GM21529 (cell line): ENCODE measurements at regions not wholly inside any gene's neighbourhood (a gene's known extent, or its start where the extent isn't known, plus 50 kb on each side); places are given as distances from the start of the nearest gene placed in this dataset.
A peak's percentile ranks its signal among the peaks of the same experiment; 100 is the strongest.

Experiments
- ATAC-seq: cut with Tn5 transposase; IDR thresholded peaks from one replicate; pipeline ENCODE4 v1.9.1; 2021; ENCODE audit not compliant: unreplicated experiment

DNA sequence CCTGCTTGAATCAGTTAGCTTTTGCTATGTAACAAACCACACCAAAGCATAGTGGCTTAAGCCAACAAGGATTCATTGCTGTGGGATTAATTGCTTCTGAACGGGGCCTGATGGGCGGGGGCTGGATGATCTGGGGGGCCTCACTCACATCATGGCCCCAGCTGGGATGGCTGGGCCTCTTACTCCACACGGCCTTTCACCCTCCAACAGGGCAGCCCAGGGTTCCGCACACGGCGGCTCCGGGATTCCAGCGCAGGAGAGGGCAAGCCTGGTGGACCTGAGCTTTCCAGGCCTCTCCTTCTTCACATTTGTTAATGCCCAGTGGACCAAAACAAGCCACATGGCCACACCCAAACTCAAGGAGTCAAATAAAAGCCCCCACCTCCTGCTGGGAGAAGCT, 86.3 kb upstream of the PHLPP1 start:
- ATAC-seq: no peak

DNA sequence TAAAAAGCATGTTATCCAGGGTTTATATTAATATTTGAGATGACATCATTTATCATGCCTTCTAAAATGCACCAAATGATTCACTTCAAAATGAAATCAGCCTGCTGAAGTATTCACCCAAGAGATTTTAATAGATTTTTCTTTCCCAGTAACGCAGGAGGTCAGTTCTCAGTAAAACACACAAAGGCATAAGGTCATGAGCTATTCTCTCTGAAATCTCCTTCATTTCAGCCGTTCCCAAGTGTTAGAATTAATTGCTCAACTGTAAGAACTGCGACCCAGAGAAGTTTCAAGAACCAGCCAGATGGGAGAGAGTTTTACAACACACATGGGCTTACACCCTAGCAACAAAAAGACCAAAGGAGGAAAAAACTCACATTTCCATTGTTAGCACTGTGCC, 84.2 kb upstream of the PHLPP1 start:
- ATAC-seq: no peak

DNA sequence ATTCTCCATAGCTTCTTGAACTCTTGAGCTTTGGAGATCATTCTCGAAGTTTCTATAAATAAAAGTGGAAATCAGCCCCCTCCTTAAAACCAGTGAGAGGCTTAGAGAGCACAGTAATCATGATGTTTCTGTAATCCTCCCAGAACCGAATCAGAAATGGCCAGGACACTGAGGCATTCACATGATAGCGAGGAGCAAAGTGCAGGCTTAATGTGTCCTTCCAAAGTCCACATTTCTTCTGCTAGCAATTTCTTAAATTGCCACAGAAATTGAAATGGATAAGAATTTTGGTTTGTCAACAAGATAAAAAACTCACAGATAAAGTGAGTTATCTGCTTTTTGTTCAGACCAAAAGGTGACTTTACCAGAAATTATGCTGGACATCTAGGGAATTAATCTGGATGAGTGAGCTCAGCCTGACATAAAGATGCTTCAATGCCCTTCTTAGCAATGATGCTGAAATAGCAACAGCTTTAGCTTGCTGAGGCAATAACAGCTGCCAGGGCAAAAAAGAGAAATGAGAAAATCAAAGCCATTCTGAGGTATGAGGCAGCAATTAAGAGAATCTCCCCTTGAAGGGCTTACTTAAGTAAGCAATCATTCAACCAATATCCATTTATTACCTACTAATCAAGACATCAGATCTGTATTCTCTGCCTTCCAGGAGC, 82.4 kb upstream of the PHLPP1 start:
- no peak for ATAC-seq

DNA sequence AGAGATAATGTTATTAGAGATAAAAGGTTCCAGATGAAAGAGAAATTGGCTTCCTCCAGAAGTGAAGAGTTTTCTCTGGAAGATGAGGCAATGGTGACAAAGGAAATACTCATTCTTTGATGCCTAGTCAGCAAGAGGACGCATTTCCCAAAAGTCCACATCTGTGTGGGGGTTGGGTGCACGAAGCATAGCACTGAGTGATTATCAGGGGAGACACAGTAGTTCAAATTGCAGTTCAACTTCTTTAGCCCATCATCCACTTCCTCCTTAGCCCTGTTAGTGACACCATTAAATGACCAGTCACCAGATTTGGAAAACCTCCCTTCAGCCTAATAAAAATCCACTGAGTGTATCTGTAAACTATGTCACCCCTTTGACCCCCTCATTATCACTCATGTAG, 80.9 kb upstream of the PHLPP1 start:
- ATAC-seq: no peak

DNA sequence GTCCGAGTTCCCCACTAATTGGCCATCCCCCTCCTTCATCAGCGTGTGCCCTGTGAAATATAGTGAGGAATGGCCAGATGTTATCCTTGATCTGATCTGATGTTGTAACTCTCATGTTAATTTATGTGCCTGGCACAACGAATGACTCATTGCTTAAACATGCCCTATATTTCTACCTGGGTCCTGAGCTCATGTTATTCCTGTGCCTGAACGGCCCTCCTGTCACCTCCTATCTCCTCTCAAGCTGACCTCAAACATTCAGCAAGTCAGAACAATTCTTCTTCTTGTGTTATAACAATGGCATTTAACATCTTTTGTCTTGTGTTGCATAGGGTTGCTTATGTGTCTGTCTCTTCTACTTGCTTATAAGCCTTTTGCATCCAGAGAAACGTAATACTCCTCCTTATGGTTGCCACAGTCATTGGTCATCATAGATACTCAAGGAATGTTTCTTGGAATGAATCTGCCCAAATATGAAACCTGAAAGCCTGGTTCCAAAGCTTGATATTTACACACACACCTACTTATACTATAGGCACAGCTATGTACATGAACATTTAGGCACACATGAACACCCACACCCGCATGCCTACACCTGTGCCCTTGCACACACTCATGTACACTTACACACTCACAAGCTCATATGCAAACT, 80.2 kb upstream of the PHLPP1 start:
- no peak for ATAC-seq

DNA sequence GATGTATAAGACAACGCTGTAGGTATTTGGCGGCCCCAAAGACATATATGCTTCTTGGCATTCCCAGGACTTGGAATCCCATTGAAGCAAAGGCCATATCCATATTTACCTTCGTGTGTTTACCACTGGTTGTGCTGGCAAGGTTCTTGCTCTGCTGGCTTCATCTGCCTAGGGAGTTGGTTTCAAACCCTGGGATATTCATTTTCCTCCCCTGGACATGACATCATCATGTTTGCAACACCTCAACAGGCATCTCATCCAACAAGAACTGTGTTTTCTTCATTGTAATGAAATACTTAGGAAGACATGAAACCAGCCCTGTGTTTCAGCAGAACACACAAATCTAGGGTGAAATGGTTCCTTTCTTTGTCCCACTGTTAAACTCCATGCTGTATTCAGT, 77.9 kb upstream of the PHLPP1 start:
- ATAC-seq: no peak

- peak; percentile 73 for ATAC-seq
Observed at GRCh38 chr18:62637807-62638687, 77.3 kb upstream of the PHLPP1 start.

GRCh38 chr18:62643181-62643580, 72.2 kb upstream of the PHLPP1 start:
- no peak for ATAC-seq

GRCh38 chr18:62644773-62645172, 70.6 kb upstream of the PHLPP1 start:
- ATAC-seq: no peak

GRCh38 chr18:62647179-62647578, 68.2 kb upstream of the PHLPP1 start:
- no peak for ATAC-seq

DNA sequence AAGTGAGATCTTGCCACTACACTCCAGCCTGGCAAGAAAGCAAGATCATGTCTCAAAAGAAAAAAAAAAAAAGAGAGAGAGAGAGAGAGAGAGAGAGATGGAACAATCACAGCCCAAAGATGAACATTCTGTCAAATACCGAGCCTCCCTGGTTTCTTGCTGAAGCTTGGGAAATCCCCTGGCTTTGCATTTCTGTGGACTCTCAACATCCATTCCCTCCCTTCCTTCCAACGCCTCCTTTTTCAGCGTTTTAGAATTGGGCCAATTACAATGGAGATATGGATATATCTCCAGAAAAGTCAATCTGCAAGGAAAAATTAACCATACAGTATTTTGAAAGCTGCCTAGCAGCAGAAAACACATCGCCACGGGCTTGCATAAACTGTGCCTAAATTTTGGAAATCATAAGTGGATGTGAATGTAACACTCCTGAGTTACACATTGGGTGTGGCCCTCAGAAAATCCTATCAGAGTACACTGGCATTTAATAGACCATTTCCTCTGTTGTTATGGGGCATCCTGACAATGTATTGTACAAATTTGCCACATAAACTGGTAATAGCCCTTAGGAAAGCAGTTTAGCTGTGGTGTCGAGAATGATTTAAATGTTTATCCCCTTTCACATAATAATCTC, 67.2 kb upstream of the PHLPP1 start:
- ATAC-seq: no peak

GRCh38 chr18:62651276-62652056, 63.9 kb upstream of the PHLPP1 start:
- peak; percentile 42 for ATAC-seq

- ATAC-seq: peak; percentile 78
Observed at GRCh38 chr18:62652057-62652629, 63.2 kb upstream of the PHLPP1 start.

DNA sequence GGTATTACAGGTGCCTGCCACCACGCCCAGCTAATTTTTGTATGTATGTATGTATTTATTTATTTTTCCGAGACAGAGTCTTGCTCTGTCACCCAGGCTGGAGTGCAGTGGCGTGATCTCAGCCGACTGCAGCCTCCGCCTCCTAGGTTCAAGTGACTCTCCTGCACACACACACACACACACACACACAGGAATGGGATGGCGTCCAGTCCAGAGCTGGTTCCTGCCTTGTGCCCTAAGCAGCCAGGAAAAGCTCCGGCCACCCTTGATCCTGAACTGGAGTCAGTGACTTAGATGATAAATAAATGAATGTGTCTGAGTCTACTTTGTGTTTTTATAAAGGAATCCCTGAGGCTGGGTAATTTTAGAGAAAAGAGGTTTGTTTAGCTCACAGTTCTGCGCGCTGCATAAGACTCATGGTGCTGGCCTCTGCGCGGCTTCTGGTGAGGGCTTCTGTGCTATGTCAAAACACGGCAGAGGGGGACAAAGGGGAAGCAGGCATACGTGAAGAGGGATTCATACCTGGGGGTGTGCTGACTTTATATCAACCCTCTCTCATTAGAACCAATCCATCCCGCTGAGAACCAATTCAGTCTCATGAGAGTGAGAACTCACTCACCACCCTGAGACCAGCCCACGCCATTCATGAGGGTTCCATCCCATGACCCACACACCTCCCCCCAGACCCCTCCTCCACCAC, 59.7 kb upstream of the PHLPP1 start:
- ATAC-seq: no peak

DNA sequence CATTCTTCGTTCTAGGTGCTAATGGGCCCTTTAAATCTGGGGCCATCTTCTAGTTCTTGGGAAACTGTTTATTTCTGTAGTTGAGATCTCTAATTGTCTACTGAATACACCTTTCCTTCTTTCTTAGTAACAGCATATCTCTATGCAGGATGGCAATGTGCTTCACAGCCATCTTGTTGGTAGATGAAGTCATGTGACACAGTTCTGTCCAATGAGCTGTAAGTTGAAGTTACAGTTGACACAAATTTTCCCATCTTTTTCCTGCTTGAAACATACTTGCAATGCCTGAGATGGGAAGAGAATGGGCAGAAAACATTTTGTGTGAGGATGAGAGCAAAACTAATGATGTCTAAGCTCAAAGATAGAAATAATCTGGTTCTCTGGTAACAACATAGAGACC, 57.3 kb upstream of the PHLPP1 start:
- ATAC-seq: no peak

DNA sequence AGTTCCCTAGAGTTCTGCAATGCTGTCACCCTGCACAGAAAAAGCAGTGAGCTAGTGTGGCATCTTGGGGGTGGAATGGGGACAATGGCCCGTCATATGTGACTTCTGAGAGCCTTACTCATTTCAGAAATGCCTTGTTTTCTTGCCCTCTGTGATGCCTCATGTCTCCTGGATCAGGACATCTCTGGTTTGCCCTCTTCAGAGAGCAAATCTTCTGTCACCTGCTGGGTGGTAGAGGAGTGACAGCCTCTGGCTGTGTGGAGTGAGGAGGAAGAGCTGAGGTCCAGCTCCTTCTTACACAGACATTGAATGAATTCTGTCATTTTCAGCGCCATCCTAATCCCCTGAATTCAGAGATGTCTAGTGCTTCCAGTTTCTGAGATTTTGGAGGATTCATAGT, 55.6 kb upstream of the PHLPP1 start:
- ATAC-seq: no peak

DNA sequence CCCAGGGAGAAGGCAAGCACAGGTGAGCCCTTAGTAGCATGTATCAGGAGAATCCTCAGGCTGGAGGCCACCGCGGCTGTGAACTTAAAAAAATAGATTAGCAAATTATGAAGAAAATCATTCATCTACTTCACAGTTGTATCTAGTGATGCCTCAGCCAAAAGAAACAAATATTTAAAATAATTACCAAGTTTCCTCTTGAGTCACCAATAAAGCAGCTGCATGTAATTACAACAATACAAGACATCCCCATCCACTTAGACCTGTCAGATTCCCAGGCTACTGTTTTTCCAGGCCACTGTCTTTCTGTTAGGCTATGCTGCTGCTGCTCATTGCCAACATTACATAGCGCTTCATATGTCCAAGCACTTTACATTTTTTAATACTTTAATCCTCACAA, 54.6 kb upstream of the PHLPP1 start:
- ATAC-seq: no peak

- ATAC-seq: peak; percentile 93
Observed at GRCh38 chr18:62663731-62664336, 51.5 kb upstream of the PHLPP1 start.

DNA sequence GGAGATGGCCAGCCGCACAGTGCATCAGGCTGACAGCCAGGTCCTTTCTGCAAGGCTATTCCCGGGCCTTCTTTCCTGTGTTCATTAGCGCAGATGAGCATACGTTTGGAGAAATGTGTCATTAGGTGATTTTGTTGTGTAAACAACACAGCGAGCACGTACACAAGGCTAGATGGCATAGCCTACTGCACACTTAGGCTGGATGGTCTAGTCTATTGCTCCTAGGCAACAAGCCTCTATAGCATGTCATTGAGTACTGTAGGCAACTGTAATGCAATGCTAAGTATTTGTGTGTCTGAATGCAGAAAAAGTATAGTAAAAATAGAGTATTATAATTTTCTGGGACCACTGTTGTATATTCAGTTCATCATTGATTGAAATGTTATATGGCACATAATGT, 50.9 kb upstream of the PHLPP1 start:
- ATAC-seq: no peak
